ENCODE measurements at regions not wholly inside any gene's neighbourhood (a gene's known extent, or its start where the extent isn't known, plus 50 kb on each side); places are given as distances from the start of the nearest gene placed in this dataset.

- H3K36me3 ChIP-seq (replicated peaks in 1 of 2; ENCODE audit: insufficient read depth in 1 of 2, low read depth in 2 of 2): no peaks in the 10 kb centered on the region
- ATAC-seq: no peak
- H3K4me3 ChIP-seq: no peak overlapping the region
- H3K4me1 ChIP-seq: peaks cover 30% of the 10 kb centered on the region
- intact Hi-C loops (cut with DNase I): no loop called here
- no peak overlapping the region for H3K27ac ChIP-seq
- H3K27me3 ChIP-seq: no peaks in the 10 kb centered on the region
- H3K9me3 ChIP-seq: no peaks in the 10 kb centered on the region
- 72 to 73% methylated on average over 2 of the region's 2 CpGs for WGBS, 2 donors
- no peak for TF ChIP-seq CTCF (IDR thresholded peaks at IDR 0.05)
- TF ChIP-seq POLR2A (IDR thresholded peaks at IDR 0.05): no peak
- no peak for DNase-seq
Measured at GRCh38 chr1:56077206-56077605, 502.2 kb downstream of the PLPP3 start.

GRCh38 chr1:56074007-56074651 is 505.2 kb downstream of the PLPP3 start:
- ATAC-seq (peak; percentile 87), DNase-seq (peak; percentile 62 to 83 (median 78))
- 19 to 28% methylated on average over 6 of the region's 6 CpGs for WGBS, 2 donors
- no peak for TF ChIP-seq POLR2A (IDR thresholded peaks at IDR 0.05)
- TF ChIP-seq CTCF (IDR thresholded peaks at IDR 0.05): no peak
- no peak overlapping the region for H3K4me3 ChIP-seq
- H3K27ac ChIP-seq: peak overlapping the region; percentile 50 to 69 (median 56)
- H3K4me1 ChIP-seq: peaks cover 30% of the 10 kb centered on the region
- intact Hi-C loops (cut with DNase I): no loop called here
- no peaks in the 10 kb centered on the region for H3K9me3 ChIP-seq
- H3K27me3 ChIP-seq: no peaks in the 10 kb centered on the region
- H3K36me3 ChIP-seq (replicated peaks in 1 of 2; ENCODE audit: insufficient read depth in 1 of 2, low read depth in 2 of 2): no peaks in the 10 kb centered on the region

- H3K4me1 ChIP-seq: peaks cover 30% of the 10 kb centered on the region
- no peak for TF ChIP-seq CTCF (IDR thresholded peaks at IDR 0.05)
- TF ChIP-seq POLR2A (IDR thresholded peaks at IDR 0.05): no peak
- H3K27ac ChIP-seq: peak overlapping the region; percentile 50 to 69 (median 56)
- intact Hi-C loops (cut with DNase I): no loop called here
- no peaks in the 10 kb centered on the region for H3K36me3 ChIP-seq (replicated peaks in 1 of 2; ENCODE audit: insufficient read depth in 1 of 2, low read depth in 2 of 2)
- no peak overlapping the region for H3K4me3 ChIP-seq
- WGBS, 2 donors: 78 to 81% methylated on average over 2 of the region's 2 CpGs
- H3K27me3 ChIP-seq: no peaks in the 10 kb centered on the region
- H3K9me3 ChIP-seq: no peaks in the 10 kb centered on the region
- ATAC-seq (no peak), DNase-seq (no peak)
Measured at GRCh38 chr1:56073614-56074006, 505.8 kb downstream of the PLPP3 start.

GRCh38 chr1:56073206-56073605 is 506.2 kb downstream of the PLPP3 start:
- Histone ChIP-seq H3K9me3 (no peaks in the 10 kb centered on the region), H3K27ac (peak overlapping the region in 3 of 4 donors; percentile 50 to 57 (median 54)), H3K27me3 (no peaks in the 10 kb centered on the region), H3K4me1 (peaks cover 30% of the 10 kb centered on the region), H3K36me3 (replicated peaks in 1 of 2; ENCODE audit: insufficient read depth in 1 of 2, low read depth in 2 of 2) (no peaks in the 10 kb centered on the region), H3K4me3 (no peak overlapping the region)
- 48 to 68% methylated on average over 1 of the region's 1 CpG for WGBS, 2 donors
- TF ChIP-seq CTCF (IDR thresholded peaks at IDR 0.05): no peak
- no peak for TF ChIP-seq POLR2A (IDR thresholded peaks at IDR 0.05)
- DNase-seq (no peak), ATAC-seq (no peak)
- intact Hi-C loops (cut with DNase I): no loop called here

- DNase-seq (no peak), ATAC-seq (no peak)
- no peaks in the 10 kb centered on the region for H3K9me3 ChIP-seq
- peaks cover 30% of the 10 kb centered on the region for H3K4me1 ChIP-seq
- no peak overlapping the region for H3K4me3 ChIP-seq
- no peaks in the 10 kb centered on the region for H3K36me3 ChIP-seq (replicated peaks in 1 of 2; ENCODE audit: insufficient read depth in 1 of 2, low read depth in 2 of 2)
- intact Hi-C loops (cut with DNase I): no loop called here
- TF ChIP-seq POLR2A (IDR thresholded peaks at IDR 0.05) (no peak), CTCF (IDR thresholded peaks at IDR 0.05) (no peak)
- H3K27me3 ChIP-seq: no peaks in the 10 kb centered on the region
- no peak overlapping the region for H3K27ac ChIP-seq
- 84 to 95% methylated on average over 1 of the region's 1 CpG for WGBS, 2 donors
Measured at GRCh38 chr1:56072310-56072709, 507.1 kb downstream of the PLPP3 start.
